ENCODE measurements at regions not wholly inside any gene's neighbourhood (a gene's known extent, or its start where the extent isn't known, plus 50 kb on each side); places are given as distances from the start of the nearest gene placed in this dataset.

DNA sequence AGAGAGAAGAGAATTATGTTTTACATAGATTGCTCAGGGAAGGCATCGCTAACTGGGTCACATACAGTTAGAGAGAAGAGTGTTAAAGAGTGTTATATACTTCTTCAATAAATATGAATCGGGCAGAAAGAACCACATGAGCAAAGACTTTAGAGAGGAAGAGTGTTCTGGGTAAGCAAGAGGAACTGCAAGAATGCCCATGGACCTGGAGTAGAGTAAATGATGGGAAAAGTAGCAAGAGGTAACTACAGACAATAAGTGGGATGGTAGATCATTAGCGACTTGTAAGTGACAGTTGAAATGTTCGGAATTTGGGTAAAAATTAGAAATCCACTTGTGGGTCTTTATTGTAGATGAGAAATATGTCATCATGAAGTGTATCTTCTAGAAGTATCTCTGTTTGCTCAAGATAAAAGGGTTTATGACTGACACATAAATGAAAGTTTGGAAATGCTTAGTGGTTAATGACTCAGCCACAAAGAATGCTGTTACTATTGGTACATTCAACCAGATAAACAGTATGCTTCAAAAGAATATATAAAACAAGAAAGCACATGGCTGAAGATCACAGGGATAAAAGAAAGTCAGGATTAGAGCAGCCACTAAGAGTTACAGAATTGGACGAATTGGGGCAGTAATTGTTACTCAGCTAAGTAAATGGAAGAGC is 229.3 kb downstream of the CASP12 start (continued):
- TF ChIP-seq EP300 (IDR thresholded peaks at IDR 0.05; ENCODE audit: low read depth in 2 of 2, low read length in 2 of 2) (peak in 1 of 2 experiments; percentile 51; a peak in 1 of 4 replicates), EP300 (CRISPR knock-in tag; IDR thresholded peaks at IDR 0.05; ENCODE audit: borderline replicate concordance) (no peak), DMAP1 (CRISPR knock-in tag; IDR thresholded peaks at IDR 0.05) (no peak), TCF7 (IDR thresholded peaks at IDR 0.05; ENCODE audit: low read depth) (peak; percentile 54), MAX (IDR thresholded peaks at IDR 0.05) (no peak), FOXA3 (CRISPR knock-in tag; IDR thresholded peaks at IDR 0.05) (0 out of 2 replicates have a peak, but pooled peaks have one; percentile 13), TAF15 (IDR thresholded peaks at IDR 0.05; ENCODE audit: low read depth, low read length, poor library complexity, severe bottlenecking) (no peak), TAF1 (CRISPR knock-in tag; IDR thresholded peaks at IDR 0.05) (no peak), ISL2 (CRISPR knock-in tag; IDR thresholded peaks at IDR 0.05) (0 out of 2 replicates have a peak, but pooled peaks have one; percentile 33), CENPT (CRISPR knock-in tag; IDR thresholded peaks at IDR 0.05; ENCODE audit: low read depth) (no peak), ZNF564 (CRISPR knock-in tag; IDR thresholded peaks at IDR 0.05) (no peak), POLR2A (IDR thresholded peaks at IDR 0.05; ENCODE audit: insufficient read depth in 1 of 2, low read depth in 2 of 2, low read length in 2 of 2) (no peak), IKZF1 (IDR thresholded peaks at IDR 0.05) (no peak), RFXANK (CRISPR knock-in tag; IDR thresholded peaks at IDR 0.05) (no peak), SYNCRIP (IDR thresholded peaks at IDR 0.05; ENCODE audit: insufficient read depth, low read depth, low read length) (no peak), JUN (CRISPR knock-in tag; IDR thresholded peaks at IDR 0.05) (no peak)
- TF ChIP-seq, protein P1, sequence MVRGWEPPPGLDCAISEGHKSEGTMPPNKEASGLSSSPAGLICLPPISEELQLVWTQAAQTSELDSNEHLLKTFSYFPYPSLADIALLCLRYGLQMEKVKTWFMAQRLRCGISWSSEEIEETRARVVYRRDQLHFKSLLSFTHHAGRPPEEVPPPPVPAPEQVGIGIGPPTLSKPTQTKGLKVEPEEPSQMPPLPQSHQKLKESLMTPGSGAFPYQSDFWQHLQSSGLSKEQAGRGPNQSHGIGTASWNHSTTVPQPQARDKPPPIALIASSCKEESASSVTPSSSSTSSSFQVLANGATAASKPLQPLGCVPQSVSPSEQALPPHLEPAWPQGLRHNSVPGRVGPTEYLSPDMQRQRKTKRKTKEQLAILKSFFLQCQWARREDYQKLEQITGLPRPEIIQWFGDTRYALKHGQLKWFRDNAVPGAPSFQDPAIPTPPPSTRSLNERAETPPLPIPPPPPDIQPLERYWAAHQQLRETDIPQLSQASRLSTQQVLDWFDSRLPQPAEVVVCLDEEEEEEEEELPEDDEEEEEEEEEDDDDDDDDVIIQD (CRISPR knock-in tag; IDR thresholded peaks at IDR 0.05; ENCODE audit: low read depth): no peak
- TF ChIP-seq, protein P2, sequence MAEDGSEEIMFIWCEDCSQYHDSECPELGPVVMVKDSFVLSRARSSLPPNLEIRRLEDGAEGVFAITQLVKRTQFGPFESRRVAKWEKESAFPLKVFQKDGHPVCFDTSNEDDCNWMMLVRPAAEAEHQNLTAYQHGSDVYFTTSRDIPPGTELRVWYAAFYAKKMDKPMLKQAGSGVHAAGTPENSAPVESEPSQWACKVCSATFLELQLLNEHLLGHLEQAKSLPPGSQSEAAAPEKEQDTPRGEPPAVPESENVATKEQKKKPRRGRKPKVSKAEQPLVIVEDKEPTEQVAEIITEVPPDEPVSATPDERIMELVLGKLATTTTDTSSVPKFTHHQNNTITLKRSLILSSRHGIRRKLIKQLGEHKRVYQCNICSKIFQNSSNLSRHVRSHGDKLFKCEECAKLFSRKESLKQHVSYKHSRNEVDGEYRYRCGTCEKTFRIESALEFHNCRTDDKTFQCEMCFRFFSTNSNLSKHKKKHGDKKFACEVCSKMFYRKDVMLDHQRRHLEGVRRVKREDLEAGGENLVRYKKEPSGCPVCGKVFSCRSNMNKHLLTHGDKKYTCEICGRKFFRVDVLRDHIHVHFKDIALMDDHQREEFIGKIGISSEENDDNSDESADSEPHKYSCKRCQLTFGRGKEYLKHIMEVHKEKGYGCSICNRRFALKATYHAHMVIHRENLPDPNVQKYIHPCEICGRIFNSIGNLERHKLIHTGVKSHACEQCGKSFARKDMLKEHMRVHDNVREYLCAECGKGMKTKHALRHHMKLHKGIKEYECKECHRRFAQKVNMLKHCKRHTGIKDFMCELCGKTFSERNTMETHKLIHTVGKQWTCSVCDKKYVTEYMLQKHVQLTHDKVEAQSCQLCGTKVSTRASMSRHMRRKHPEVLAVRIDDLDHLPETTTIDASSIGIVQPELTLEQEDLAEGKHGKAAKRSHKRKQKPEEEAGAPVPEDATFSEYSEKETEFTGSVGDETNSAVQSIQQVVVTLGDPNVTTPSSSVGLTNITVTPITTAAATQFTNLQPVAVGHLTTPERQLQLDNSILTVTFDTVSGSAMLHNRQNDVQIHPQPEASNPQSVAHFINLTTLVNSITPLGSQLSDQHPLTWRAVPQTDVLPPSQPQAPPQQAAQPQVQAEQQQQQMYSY (CRISPR knock-in tag; IDR thresholded peaks at IDR 0.05): no peak
- TF ChIP-seq, protein P3, sequence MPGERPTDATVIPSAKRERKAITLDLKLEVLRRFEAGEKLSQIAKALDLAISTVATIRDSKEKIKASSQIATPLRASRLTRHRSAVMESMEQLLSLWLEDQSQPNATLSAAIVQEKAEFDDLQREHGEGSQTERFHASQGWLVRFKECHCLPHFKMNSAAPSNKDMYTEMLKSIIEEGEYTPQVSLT (CRISPR knock-in tag; IDR thresholded peaks at IDR 0.05; ENCODE audit: borderline replicate concordance, low read depth): no peak
- TF ChIP-seq, protein P4, sequence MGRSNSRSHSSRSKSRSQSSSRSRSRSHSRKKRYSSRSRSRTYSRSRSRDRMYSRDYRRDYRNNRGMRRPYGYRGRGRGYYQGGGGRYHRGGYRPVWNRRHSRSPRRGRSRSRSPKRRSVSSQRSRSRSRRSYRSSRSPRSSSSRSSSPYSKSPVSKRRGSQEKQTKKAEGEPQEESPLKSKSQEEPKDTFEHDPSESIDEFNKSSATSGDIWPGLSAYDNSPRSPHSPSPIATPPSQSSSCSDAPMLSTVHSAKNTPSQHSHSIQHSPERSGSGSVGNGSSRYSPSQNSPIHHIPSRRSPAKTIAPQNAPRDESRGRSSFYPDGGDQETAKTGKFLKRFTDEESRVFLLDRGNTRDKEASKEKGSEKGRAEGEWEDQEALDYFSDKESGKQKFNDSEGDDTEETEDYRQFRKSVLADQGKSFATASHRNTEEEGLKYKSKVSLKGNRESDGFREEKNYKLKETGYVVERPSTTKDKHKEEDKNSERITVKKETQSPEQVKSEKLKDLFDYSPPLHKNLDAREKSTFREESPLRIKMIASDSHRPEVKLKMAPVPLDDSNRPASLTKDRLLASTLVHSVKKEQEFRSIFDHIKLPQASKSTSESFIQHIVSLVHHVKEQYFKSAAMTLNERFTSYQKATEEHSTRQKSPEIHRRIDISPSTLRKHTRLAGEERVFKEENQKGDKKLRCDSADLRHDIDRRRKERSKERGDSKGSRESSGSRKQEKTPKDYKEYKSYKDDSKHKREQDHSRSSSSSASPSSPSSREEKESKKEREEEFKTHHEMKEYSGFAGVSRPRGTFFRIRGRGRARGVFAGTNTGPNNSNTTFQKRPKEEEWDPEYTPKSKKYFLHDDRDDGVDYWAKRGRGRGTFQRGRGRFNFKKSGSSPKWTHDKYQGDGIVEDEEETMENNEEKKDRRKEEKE (IDR thresholded peaks at IDR 0.05): no peak
